Karpas-422 (cell line): ENCODE measurements at regions not wholly inside any gene's neighbourhood (a gene's known extent, or its start where the extent isn't known, plus 50 kb on each side); places are given as distances from the start of the nearest gene placed in this dataset.

ENCODE experiments used
- DNase-seq: peaks from one replicate; pipeline ENCODE4 v3.0.0-alpha.2; 2015
- H2AFZ ChIP-seq: fragments of 200-600 bp; sonication (generic); 2 replicates; pipeline ENCODE4 v1.6.1; 2014; ENCODE audit warnings: antibody characterized with exemption, low read length, mixed read lengths
- H3K27ac ChIP-seq: fragments of 200-600 bp; sonication (generic); 2 replicates; pipeline ENCODE4 v1.5.1; 2014; ENCODE audit warnings: mild to moderate bottlenecking, low read length, moderate library complexity
- H3K27me3 ChIP-seq: fragments of 200-600 bp; sonication (generic); 2 replicates; pipeline ENCODE4 v1.6.1; 2014; ENCODE audit warnings: low read length, mixed read lengths
- H3K36me3 ChIP-seq: fragments of 200-600 bp; sonication (generic); 2 replicates; pipeline ENCODE4 v1.6.1; 2014; ENCODE audit warnings: low read length, mixed read lengths; ENCODE audit not compliant: insufficient read depth
- H3K4me1 ChIP-seq: fragments of 200-600 bp; sonication (generic); 2 replicates; pipeline ENCODE4 v1.6.1; 2014; ENCODE audit warnings: mild to moderate bottlenecking, low read length, mixed read lengths
- H3K4me2 ChIP-seq: fragments of 200-600 bp; sonication (generic); 2 replicates; pipeline ENCODE4 v1.6.1; 2014; ENCODE audit warnings: low read length, low read depth, mild to moderate bottlenecking; ENCODE audit not compliant: poor library complexity, severe bottlenecking
- H3K4me3 ChIP-seq: fragments of 200-600 bp; sonication (generic); 2 replicates; pipeline ENCODE4 v1.5.1; 2014; ENCODE audit warnings: mild to moderate bottlenecking, antibody characterized with exemption, low read length, mixed read lengths
- H3K79me2 ChIP-seq: fragments of 200-600 bp; sonication (generic); 2 replicates; pipeline ENCODE4 v1.6.1; 2014; ENCODE audit warnings: mild to moderate bottlenecking, low read length, mixed read lengths
- H3K9ac ChIP-seq: fragments of 200-600 bp; sonication (generic); 2 replicates; pipeline ENCODE4 v1.6.0; 2014; ENCODE audit warnings: low read length
- H3K9me2 ChIP-seq: fragments of 200-600 bp; sonication (generic), shearing (Covaris generic); replicated peaks from 2 replicates; pipeline ENCODE4 v1.6.0; 2014; ENCODE audit warnings: mild to moderate bottlenecking, low read length, moderate library complexity; ENCODE audit not compliant: insufficient read depth
- H3K9me3 ChIP-seq: fragments of 300-700, 200-600 bp; sonication (generic); 2 replicates; pipeline ENCODE4 v1.6.1; 2014; ENCODE audit warnings: low read length, mixed read lengths
- H4K20me1 ChIP-seq: fragments of 200-600 bp; sonication (generic); 2 replicates; pipeline ENCODE4 v1.6.1; 2014; ENCODE audit warnings: mild to moderate bottlenecking, antibody characterized with exemption, low read length, low read depth; ENCODE audit not compliant: insufficient read depth

DNA sequence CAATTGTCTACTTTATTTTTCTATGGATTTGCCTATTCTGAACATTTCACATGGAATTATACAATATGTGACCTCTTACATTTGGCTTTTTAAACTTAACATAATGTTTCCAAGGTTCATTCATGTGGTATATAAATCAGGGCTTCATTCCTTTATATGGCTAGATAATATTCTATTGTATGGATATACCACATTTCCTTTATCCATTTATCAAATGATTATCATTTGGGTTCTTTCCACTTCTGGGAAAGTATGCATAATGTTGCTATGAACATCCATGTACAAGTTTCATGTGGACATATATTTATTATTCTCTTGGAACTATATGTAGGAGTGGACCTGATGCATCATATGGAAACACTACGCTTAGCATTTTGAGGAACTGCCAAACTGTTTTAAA is 99.7 kb upstream of the NCKAP5 start:
- no peak overlapping the region for H2AFZ ChIP-seq
- no peak overlapping the region for H3K4me3 ChIP-seq
- H3K9ac ChIP-seq = no peak overlapping the region
- H4K20me1 ChIP-seq = no peaks in the 10 kb centered on the region
- no peaks in the 10 kb centered on the region for H3K27me3 ChIP-seq
- no peak overlapping the region for H3K27ac ChIP-seq
- no peaks in the 10 kb centered on the region for H3K36me3 ChIP-seq
- no peaks in the 10 kb centered on the region for H3K79me2 ChIP-seq
- no peak overlapping the region for H3K4me2 ChIP-seq
- H3K4me1 ChIP-seq = no peaks in the 10 kb centered on the region
- no peak for DNase-seq
- H3K9me2 ChIP-seq = no peaks in the 10 kb centered on the region
- 0 out of 2 replicates have a peak, but pooled peaks cover 2% of the 10 kb centered on the region for H3K9me3 ChIP-seq

DNA sequence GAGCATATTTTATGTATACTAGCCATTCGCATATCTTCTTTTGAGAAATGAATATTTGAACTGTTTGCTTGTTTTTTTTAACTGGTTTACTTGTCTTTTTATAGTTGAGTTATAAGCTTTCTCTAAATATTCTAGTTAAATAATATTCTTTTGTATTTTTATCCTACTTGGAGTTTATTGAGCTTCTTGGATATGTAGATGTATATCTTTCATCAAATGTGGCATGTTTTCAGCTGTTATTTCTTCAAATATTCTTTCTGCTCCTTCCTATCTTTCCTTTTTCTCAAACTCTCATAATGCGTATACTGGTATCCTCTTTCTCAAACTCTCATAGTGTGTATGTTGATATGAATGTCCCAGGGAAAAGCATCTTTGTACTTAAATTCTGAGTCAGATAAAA is 100.3 kb upstream of the NCKAP5 start:
- Histone ChIP-seq H4K20me1 (no peaks in the 10 kb centered on the region), H3K9me3 (0 out of 2 replicates have a peak, but pooled peaks cover 2% of the 10 kb centered on the region)
- no peak for DNase-seq

DNA sequence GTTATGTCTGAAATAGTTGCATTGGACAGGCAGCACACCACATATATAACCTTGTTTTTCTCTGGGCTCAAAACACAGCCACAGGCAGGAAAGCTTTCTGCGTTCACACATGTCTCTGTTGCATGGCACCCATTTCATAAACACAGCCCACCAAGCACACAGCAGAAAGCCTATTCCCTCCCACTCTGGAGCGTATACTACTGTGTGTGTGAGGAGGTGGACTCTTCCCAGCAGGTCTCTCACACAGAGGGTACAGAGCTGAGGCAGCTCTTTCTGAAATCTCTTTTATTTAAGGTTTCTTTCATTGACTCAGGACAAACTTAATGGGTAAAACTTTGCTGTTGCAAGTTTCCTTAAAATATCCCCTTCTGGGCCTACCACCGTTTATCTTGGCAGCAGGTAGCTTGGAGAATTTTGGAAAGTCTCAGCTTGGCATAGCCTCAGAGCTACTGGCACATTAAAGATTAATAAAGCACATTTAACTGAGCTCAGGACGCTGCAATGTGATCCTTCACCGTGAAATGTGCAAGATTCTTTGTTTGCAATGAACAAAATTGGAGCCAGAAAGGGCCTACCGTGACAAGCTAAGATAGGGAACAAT is 105.1 kb upstream of the NCKAP5 start:
- Histone ChIP-seq H3K4me3 (no peak overlapping the region), H3K9ac (no peak overlapping the region), H3K27ac (no peak overlapping the region), H3K9me2 (no peaks in the 10 kb centered on the region), H3K4me1 (no peaks in the 10 kb centered on the region), H2AFZ (no peak overlapping the region), H3K27me3 (no peaks in the 10 kb centered on the region), H3K79me2 (no peaks in the 10 kb centered on the region), H3K9me3 (0 out of 2 replicates have a peak, but pooled peaks cover under 1% of the 10 kb centered on the region), H3K36me3 (no peaks in the 10 kb centered on the region), H4K20me1 (no peaks in the 10 kb centered on the region), H3K4me2 (no peak overlapping the region)
- DNase-seq = no peak

More for the DNA sequence above, 100.3 kb upstream of the NCKAP5 start:
- no peak overlapping the region for H3K4me2 ChIP-seq
- H3K27me3 ChIP-seq = no peaks in the 10 kb centered on the region
- H3K36me3 ChIP-seq = no peaks in the 10 kb centered on the region
- H3K9ac ChIP-seq = no peak overlapping the region
- H3K4me3 ChIP-seq = no peak overlapping the region
- H3K79me2 ChIP-seq = no peaks in the 10 kb centered on the region
- H3K27ac ChIP-seq = no peak overlapping the region
- no peak overlapping the region for H2AFZ ChIP-seq
- no peaks in the 10 kb centered on the region for H3K9me2 ChIP-seq
- no peaks in the 10 kb centered on the region for H3K4me1 ChIP-seq

DNA sequence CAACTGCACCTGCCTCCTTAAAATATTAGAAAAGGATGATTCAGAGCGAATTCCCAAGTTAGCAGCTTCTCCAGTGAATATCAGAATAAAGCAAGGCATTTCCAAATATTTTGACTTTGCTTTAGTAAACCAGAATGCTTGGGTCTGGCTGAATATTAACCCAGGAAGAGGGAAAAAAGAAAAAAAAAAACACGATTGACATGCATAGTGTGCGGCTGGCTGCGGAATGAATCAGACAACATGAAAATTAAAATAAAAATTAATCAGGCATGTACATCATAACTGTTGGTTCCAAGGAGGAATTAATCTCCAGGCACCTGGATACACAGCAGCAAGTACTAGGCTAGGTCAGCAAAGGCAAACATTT is 105.8 kb upstream of the NCKAP5 start:
- DNase-seq = no peak
- no peak overlapping the region for H2AFZ ChIP-seq
- H3K27me3 ChIP-seq = no peaks in the 10 kb centered on the region
- H3K9me2 ChIP-seq = no peaks in the 10 kb centered on the region
- H3K27ac ChIP-seq = no peak overlapping the region
- H4K20me1 ChIP-seq = no peaks in the 10 kb centered on the region
- H3K36me3 ChIP-seq = no peaks in the 10 kb centered on the region
- H3K79me2 ChIP-seq = no peaks in the 10 kb centered on the region
- H3K9me3 ChIP-seq = no peaks in the 10 kb centered on the region
- H3K4me3 ChIP-seq = no peak overlapping the region
- no peak overlapping the region for H3K4me2 ChIP-seq
- no peaks in the 10 kb centered on the region for H3K4me1 ChIP-seq
- no peak overlapping the region for H3K9ac ChIP-seq

DNA sequence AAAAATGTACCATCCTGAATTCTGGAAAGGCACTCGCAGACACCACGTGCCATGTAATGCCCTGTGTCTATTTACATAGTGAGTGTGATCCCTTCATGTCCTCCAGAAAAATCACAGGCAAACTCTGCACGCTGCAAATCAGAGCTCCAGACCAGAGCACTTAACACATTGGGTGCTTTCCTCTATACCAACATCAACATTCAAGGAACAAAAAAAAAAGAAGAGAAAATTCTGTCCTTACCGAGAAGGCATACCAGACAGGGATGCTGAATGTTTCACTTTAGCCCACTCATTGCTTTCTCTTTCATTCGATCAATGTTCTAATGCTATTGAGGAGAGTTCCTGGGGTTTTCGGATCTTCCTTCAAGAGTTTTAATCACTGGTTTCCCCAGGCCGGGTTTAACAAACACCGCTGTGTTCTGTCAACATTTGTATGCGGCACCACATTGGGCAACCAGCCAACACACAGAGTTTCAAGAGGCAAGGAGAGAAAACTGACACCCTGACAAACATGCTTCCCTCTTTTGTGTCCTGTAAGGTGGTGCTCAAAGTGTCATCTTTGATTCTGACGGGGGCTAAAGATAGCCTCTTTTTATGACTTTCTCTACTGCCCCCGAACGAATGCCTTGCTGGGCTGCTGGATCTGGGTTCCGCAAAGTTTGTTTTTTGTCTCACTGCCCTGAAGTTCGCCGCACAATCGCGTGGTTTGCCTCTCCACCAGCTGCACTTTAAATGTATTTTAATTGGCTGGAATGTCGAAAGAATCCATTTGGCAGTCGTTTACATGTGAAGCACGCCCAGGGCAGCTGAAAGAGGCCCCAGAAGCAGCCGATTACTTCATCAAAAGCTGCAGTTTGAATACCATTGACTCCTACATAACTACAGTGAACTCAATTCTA is 106.4 kb upstream of the NCKAP5 start:
- no peak overlapping the region for H3K27ac ChIP-seq
- H3K9ac ChIP-seq = no peak overlapping the region
- H3K4me3 ChIP-seq = no peak overlapping the region
- H3K36me3 ChIP-seq = no peaks in the 10 kb centered on the region
- DNase-seq = no peak
- no peaks in the 10 kb centered on the region for H3K4me1 ChIP-seq
- H3K4me2 ChIP-seq = no peak overlapping the region
- H3K9me3 ChIP-seq = no peaks in the 10 kb centered on the region
- H2AFZ ChIP-seq = no peak overlapping the region
- H3K79me2 ChIP-seq = no peaks in the 10 kb centered on the region
- H3K9me2 ChIP-seq = no peaks in the 10 kb centered on the region
- H4K20me1 ChIP-seq = no peaks in the 10 kb centered on the region
- H3K27me3 ChIP-seq = no peaks in the 10 kb centered on the region

DNA sequence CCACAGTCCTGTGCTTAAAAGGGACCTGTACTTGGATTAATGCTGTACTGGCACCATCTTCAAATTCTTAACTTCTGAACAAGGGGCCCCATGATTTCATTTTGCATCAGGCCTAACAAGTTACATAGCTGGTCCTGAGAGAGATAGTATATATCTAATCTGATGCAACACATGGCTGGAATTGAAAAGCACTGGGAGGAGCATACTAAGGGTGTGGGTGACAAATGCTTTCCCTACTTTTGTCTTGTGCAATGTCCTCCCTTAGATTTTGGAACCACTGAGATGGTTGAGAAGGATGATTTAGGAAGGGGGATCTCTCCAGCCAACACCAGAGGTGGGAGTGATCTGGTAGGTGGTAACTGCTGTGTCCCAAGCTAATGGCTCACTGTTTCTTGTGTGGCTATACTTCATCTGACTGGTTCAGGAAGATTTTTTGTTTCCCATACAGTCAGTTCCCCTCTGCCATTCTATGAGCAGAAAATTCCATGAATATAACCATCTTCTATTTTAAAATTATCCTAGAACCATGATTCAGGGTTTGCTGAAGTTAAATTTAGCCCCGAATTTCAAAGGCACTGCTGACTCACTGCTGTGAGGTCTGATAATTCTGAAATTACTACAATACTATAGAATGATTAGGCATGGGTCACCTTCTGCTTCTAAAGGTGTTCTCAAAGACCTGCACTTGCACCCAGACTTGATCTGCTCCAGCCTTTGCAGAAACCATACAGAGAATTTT is 108.3 kb upstream of the NCKAP5 start:
- no peaks in the 10 kb centered on the region for H3K9me3 ChIP-seq
- no peaks in the 10 kb centered on the region for H3K4me1 ChIP-seq
- H3K4me2 ChIP-seq = no peak overlapping the region
- DNase-seq = no peak
- H3K9ac ChIP-seq = no peak overlapping the region
- H3K79me2 ChIP-seq = no peaks in the 10 kb centered on the region
- no peak overlapping the region for H3K4me3 ChIP-seq
- H3K27ac ChIP-seq = no peak overlapping the region
- no peaks in the 10 kb centered on the region for H4K20me1 ChIP-seq
- no peaks in the 10 kb centered on the region for H3K36me3 ChIP-seq
- no peaks in the 10 kb centered on the region for H3K9me2 ChIP-seq
- no peak overlapping the region for H2AFZ ChIP-seq
- no peaks in the 10 kb centered on the region for H3K27me3 ChIP-seq

DNA sequence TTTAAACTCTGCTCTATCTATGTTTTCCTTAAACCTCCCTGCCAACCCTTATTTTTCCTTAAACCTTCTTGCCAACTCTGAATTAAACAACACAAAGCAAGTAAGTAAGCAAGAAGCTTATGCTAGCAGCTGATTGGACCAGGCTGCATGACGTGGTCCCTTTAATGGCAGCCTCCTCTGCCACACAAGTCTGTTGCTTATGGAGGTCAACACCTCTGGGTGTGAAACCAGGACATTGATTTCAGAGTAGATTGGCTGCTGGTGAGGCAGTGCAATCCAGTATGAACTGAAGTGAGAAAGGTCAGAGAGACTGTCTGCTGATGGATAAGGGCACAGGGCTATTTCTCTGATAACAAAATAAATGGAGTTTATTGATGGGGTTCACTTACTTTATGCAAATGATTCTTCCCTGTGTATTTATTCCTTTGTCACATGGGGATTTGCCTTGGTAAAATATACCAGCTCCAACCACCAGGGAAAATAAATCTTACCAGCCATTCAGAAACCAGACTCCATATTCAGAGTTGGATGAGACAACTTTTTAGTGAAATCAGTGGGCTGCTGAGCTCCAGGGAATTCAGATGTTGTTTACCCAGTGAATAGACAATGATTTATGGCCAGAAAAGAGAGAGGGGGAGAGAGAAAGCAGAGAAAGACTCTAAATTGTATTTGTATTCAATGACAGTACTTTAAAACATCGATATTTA is 112.2 kb upstream of the NCKAP5 start:
- H3K4me3 ChIP-seq = no peak overlapping the region
- no peaks in the 10 kb centered on the region for H3K27me3 ChIP-seq
- no peak overlapping the region for H2AFZ ChIP-seq
- no peaks in the 10 kb centered on the region for H3K36me3 ChIP-seq
- H3K9me3 ChIP-seq = no peaks in the 10 kb centered on the region
- H3K79me2 ChIP-seq = no peaks in the 10 kb centered on the region
- no peak for DNase-seq
- H4K20me1 ChIP-seq = no peaks in the 10 kb centered on the region
- no peak overlapping the region for H3K9ac ChIP-seq
- no peak overlapping the region for H3K27ac ChIP-seq
- H3K9me2 ChIP-seq = no peaks in the 10 kb centered on the region
- no peak overlapping the region for H3K4me2 ChIP-seq
- H3K4me1 ChIP-seq = no peaks in the 10 kb centered on the region

DNA sequence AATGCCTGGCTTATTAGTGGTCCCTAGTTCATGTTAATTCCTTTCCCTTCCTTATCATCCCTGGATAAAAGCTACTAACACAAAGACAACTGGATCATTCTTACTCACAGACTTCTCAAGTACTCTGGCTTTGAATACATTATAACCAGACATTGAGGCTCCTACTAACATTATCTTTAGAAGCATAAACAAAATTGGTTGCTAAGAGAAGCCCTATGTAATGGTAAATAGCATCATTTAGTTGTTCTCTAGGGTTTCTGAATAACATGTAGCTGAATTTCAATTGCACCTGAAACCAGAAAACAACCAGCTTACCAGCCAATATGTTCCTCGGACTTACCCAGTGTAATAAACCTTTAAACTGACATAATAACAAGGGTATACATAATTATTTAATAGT is 114.1 kb upstream of the NCKAP5 start:
- Histone ChIP-seq H3K4me1 (no peaks in the 10 kb centered on the region), H2AFZ (no peak overlapping the region), H3K9ac (no peak overlapping the region), H4K20me1 (no peaks in the 10 kb centered on the region), H3K9me3 (no peaks in the 10 kb centered on the region), H3K27me3 (no peaks in the 10 kb centered on the region), H3K9me2 (no peaks in the 10 kb centered on the region), H3K79me2 (no peaks in the 10 kb centered on the region), H3K27ac (no peak overlapping the region), H3K36me3 (no peaks in the 10 kb centered on the region), H3K4me3 (no peak overlapping the region), H3K4me2 (no peak overlapping the region)
- no peak for DNase-seq
